ENCODE measurements at regions not wholly inside any gene's neighbourhood (a gene's known extent, or its start where the extent isn't known, plus 50 kb on each side); places are given as distances from the start of the nearest gene placed in this dataset.

DNA sequence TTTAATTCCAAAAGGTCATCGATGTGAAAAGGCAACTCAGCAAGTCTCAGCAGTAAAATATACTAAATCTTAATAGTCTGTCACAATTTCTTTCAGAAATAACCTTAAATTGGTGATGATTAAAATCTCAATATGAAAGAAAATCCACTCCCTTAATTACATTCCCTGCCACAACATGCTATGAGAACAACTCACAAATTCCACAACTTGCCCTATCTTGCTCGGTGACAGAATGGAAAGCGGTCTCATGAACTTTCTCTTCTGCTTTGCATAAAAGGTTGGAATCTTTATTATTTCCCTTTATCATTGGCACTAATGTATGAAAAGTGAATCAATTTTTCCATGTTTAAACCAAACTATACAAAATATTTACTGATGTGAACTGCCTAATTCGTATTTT lies 380.8 kb downstream of the TMA16 start:
- TF ChIP-seq POLR2A (IDR thresholded peaks at IDR 0.05) (no peak), CTCF (IDR thresholded peaks at IDR 0.05) (no peak)
